ENCODE measurements at regions not wholly inside any gene's neighbourhood (a gene's known extent, or its start where the extent isn't known, plus 50 kb on each side); places are given as distances from the start of the nearest gene placed in this dataset.
A peak's percentile ranks its signal among the peaks of the same experiment; 100 is the strongest.
"Not testable (repeated sequence)": the region's sequence is repeated elsewhere in the genome, so short reads cannot be mapped to it uniquely, and the experiment has no call there.

DNA sequence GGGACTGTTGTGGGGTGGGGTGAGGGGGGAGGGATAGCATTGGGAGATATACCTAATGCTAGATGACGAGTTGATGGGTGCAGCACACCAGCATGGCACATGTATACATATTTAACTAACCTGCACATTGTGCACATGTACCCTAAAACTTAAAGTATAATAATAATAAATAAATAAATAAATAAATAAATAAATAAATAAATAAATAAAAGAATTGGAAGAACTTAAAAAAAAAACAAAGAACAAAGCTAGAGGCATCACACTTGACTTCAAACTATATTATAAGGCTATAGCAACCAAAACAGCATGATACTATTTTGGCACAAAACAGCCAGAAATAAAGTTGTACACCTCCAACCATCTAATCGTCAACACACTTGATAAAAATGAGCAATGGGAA lies 106.5 kb upstream of the NDST3 start:
- not testable (repeated sequence) for DNase-seq (ENCODE audit: low read depth)

DNA sequence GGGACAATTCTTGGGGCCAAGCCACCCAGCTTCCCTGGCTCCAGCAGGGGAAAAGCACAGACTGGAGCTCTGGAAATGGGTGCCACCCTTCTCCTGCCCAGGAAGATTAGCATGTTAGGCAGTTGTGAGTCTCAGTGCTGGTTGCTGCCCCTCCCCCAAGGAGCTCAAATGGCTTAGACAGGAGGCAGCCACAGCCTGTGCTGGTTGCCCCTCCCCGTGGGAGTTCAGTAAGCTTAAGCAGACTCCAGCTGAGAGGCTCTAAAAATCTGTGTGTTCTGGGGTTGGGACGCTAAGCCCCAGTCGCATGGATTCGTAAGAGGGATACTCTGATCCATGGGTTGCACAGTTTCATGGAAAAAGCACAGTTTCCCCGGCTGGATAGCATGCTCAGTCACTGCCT lies 92.7 kb upstream of the NDST3 start:
- no peak for DNase-seq (ENCODE audit: low read depth)

DNA sequence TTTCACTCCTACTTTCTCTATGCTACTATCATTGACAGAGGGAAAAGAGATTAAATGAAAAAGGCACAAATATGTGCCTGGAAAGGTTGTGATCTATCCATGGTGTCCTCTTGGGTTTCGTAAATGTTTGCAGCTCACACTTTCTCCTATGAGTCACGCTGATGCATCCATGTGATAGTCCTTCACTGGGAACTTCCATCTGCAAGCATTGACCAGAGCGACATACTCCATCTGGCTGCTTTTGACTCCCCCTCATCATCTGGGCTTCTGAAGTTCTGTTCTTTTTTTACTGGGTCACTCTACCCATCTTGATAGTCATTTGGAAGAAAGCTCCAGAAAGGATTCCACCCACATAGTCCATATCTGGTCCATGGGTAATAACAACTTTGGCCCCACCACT lies 84.7 kb upstream of the NDST3 start:
- no peak for DNase-seq (ENCODE audit: low read depth)

DNA sequence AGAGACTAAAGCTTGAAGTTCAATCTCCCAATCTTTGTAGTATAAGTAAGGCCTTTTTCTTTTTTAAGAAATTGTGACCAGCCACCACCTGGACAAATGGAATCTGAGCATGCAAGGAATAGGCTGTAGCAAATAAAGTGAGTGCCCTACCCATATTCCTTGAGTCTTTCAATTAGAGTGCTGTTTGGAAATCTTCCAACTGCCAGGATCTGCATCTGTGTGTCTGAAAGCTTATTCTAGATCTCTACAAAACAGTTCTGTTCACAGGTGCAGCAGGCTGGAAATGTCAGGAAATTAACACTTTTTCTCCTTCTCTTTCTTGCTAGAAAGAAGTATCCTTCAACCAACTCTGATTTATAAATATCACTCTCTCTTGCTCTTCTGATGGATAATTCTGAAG lies 76.7 kb upstream of the NDST3 start:
- DNase-seq (ENCODE audit: low read depth) = no peak

DNA sequence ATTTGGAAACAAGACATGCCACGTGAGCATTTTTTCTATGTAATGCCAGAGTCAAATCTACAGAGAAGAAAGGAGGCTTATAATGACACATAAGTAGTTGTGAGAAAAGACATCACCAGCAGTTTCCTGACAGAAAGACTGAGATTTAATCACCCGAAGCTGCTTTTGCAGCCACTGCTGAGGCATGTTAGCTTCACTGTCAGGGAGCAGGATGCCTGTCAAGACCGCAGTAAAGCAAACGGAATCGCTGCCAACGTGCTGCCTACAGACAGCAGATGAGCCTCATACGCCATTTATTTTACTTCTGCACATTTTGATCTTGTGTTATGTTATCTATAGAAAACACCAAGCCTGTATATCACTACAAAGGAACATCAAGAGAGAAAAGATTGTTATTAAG lies 68.7 kb upstream of the NDST3 start:
- DNase-seq (ENCODE audit: low read depth) = no peak

DNA sequence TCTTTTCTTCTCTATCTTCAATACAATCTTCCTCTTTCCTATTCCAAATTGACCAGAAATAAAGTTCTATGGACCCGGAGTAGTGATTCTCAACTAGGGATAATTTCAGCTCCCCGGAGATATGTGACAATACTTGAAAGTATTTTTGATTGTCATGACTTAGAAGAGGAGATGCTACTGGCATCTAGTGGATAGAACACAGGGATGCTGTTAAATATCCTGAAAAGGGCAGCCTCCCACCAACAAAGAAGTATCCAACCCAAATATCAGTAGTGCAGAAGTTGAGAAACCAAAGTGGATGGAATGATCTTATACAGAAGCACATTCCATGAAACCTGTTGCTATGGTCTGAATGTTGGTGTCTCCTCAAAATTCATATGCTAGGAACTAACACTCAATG lies 65.7 kb upstream of the NDST3 start:
- DNase-seq (ENCODE audit: low read depth) = no peak

DNA sequence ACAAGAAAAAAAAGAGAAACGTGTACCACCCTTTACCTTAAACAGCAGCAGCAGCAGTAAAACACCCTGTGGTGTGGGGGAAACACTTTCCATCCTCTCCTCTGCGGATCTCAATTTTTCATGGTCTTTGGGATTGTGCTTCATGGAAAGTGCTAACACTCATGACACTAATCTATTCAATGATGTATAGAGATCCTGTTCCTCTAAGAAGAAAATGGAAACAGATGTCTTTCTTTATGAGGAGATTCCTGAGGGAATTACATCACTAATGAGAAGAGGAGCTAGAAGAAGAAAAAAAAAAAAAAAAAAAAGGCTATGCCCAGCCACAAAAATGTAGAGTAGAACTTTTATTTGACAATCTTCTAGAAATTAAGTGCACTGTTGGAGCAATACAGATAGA lies 62.9 kb upstream of the NDST3 start:
- peak; percentile 2 for DNase-seq (ENCODE audit: low read depth)

DNA sequence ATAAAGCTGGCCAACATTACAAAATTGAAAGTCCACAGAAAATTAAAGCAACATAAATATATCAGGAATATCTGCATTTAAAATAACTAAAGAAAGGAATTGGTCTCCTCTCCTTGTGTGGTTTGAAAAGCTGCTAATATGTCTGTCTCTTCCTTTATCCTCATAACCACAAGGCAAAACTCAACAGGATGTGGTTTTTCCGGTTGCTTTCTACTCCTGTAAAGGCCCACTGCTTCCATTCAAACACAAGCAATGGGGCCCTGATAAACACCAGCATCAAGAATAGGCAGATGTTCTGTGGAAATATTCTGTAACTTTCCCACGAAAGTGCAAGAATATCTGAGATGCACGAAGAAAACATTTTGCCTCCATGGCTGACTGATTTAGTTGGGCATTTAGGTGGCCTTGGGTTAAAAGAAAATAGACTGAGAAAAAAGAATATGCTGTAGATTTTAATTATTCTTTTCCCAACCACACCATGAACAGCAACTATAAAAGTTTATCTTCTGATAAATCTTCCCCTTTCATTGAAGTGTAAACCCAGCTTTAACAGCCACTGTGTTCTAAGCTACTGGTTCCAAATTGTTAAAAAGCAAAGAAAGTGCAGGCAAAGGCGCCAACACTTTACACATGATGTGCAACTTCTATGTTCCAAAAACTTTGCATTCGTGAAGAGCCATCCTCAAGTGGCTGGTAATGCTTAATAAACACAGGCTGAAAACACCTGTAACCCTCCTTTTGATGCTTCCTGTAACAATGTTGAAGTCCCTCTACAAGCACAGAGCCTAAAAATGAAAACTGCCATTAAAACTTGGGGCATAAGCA lies 50.5 kb upstream of the NDST3 start:
- DNase-seq (ENCODE audit: low read depth) = no peak

DNA sequence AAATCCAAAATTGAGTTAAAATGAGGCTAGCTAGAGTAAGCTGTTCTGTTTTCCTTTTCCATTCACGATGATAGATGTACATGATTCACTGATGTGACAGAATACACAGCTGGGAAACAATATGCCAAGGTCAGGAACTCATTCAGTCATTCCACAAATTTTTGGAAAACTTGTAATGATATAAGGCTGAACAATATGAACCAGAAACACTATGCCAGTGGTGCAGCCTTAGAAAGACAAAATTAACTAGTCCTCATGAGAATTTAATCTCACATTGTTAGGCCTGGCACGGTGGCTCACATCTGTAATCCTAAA lies 50.0 kb upstream of the NDST3 start:
- no peak for DNase-seq (ENCODE audit: low read depth)
